ENCODE measurements at regions not wholly inside any gene's neighbourhood (a gene's known extent, or its start where the extent isn't known, plus 50 kb on each side); places are given as distances from the start of the nearest gene placed in this dataset.
"Not testable (repeated sequence)": the region's sequence is repeated elsewhere in the genome, so short reads cannot be mapped to it uniquely, and the experiment has no call there.

DNA sequence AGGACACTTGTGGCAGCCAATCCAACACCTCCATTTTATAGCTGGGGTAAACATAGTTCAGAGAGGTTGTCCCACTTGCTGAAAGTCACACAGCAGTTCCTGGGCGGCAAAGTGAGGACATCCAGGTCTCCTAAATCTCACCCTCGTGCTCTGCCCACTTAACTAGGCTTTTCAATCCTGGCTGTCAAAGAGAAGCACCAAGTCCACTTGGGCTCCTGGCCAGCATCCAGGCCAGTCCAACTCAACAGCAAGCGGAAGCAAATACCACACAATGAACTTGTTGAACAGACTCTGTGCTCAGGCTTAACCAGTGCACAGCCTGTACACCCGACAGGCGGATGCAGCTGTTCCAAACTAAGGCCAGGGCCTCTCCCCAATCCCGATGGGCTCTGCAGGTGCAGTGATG, 60.4 kb upstream of the SPN start:
- TF ChIP-seq, protein P1, sequence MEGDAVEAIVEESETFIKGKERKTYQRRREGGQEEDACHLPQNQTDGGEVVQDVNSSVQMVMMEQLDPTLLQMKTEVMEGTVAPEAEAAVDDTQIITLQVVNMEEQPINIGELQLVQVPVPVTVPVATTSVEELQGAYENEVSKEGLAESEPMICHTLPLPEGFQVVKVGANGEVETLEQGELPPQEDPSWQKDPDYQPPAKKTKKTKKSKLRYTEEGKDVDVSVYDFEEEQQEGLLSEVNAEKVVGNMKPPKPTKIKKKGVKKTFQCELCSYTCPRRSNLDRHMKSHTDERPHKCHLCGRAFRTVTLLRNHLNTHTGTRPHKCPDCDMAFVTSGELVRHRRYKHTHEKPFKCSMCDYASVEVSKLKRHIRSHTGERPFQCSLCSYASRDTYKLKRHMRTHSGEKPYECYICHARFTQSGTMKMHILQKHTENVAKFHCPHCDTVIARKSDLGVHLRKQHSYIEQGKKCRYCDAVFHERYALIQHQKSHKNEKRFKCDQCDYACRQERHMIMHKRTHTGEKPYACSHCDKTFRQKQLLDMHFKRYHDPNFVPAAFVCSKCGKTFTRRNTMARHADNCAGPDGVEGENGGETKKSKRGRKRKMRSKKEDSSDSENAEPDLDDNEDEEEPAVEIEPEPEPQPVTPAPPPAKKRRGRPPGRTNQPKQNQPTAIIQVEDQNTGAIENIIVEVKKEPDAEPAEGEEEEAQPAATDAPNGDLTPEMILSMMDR (IDR thresholded peaks at IDR 0.05; ENCODE audit: low read depth, low read length), result not testable (repeated sequence)
- TF ChIP-seq, protein P2, sequence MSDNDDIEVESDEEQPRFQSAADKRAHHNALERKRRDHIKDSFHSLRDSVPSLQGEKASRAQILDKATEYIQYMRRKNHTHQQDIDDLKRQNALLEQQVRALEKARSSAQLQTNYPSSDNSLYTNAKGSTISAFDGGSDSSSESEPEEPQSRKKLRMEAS (IDR thresholded peaks at IDR 0.05; ENCODE audit: low read depth, low read length), result not testable (repeated sequence)
